Bronchial epithelial cell (primary cell): ENCODE measurements at regions not wholly inside any gene's neighbourhood (a gene's known extent, or its start where the extent isn't known, plus 50 kb on each side); places are given as distances from the start of the nearest gene placed in this dataset.

ENCODE experiments used
- DNase-seq: peaks from one replicate; pipeline ENCODE4 v3.0.0-alpha.2; 2010; ENCODE audit warnings: low read depth
- FAIRE-seq: peaks from 2 replicates; lab custom pipeline; 2011; peaks lifted over from hg19 to GRCh38; lab: Jason Lieb, UNC
- H3K27me3 ChIP-seq: 2 replicates; pipeline ENCODE4 v1.5.1; 2011; ENCODE audit warnings: low read length; ENCODE audit not compliant: control insufficient read depth, insufficient read depth
- H3K36me3 ChIP-seq: 2 replicates; pipeline ENCODE4 v1.5.1; 2011; ENCODE audit warnings: low read length; ENCODE audit not compliant: control insufficient read depth, insufficient read depth
- H3K4me3 ChIP-seq: 2 replicates; pipeline ENCODE4 v1.5.1; 2011; ENCODE audit warnings: mild to moderate bottlenecking, low read depth, low read length, control low read depth
- TF ChIP-seq, protein P1 (sequence below): IDR thresholded peaks from 2 replicates; pipeline ENCODE4 v1.5.1; 2011; ENCODE audit warnings: mild to moderate bottlenecking, moderate library complexity, low read length, control low read depth, inconsistent platforms; ENCODE audit not compliant: insufficient read depth, severe bottlenecking

DNA sequence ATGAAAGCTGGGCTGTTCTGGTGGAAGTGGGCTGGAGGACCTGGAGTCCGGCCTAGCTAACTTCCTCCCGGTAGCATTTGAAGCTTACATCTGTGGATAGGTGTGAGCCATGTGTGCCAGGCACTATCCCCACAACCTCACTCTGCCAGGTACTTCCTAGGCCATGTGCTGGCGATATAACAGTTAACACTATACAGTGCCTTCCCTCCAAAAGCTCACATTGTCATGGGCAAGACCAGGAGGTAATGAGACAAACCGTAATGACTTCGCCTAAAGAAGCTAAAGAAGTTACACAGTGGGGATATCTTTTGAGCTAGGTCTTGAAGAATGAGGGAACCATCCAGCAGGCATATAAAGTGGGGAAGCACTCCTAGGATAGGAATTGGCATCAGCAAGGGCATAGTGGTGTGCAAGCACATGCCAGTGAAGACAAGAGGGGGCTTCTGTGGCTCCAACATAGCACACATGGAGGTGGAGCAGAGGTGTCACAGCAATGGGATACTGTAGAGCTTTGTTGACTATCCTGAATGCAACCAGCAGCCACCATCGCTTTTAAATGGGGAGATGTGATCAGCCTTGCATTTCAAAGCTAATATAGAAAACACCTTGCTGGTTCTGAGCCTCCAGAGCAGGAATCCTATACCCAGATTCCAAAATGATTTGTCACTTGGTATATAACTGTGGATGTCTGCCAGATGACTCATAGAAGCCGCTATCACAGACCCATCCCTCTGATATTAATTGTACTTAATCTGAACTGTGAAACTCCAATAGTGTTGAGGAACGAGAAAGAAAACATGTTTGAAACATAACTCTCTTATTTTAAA, 466.3 kb downstream of the LMO4 start:
- H3K27me3 ChIP-seq: no peaks in the 10 kb centered on the region
- FAIRE-seq: no peak
- TF ChIP-seq, protein P1, sequence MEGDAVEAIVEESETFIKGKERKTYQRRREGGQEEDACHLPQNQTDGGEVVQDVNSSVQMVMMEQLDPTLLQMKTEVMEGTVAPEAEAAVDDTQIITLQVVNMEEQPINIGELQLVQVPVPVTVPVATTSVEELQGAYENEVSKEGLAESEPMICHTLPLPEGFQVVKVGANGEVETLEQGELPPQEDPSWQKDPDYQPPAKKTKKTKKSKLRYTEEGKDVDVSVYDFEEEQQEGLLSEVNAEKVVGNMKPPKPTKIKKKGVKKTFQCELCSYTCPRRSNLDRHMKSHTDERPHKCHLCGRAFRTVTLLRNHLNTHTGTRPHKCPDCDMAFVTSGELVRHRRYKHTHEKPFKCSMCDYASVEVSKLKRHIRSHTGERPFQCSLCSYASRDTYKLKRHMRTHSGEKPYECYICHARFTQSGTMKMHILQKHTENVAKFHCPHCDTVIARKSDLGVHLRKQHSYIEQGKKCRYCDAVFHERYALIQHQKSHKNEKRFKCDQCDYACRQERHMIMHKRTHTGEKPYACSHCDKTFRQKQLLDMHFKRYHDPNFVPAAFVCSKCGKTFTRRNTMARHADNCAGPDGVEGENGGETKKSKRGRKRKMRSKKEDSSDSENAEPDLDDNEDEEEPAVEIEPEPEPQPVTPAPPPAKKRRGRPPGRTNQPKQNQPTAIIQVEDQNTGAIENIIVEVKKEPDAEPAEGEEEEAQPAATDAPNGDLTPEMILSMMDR: no peak
- no peaks in the 10 kb centered on the region for H3K36me3 ChIP-seq
- peak; percentile 91 for DNase-seq
- H3K4me3 ChIP-seq: no peak overlapping the region

DNA sequence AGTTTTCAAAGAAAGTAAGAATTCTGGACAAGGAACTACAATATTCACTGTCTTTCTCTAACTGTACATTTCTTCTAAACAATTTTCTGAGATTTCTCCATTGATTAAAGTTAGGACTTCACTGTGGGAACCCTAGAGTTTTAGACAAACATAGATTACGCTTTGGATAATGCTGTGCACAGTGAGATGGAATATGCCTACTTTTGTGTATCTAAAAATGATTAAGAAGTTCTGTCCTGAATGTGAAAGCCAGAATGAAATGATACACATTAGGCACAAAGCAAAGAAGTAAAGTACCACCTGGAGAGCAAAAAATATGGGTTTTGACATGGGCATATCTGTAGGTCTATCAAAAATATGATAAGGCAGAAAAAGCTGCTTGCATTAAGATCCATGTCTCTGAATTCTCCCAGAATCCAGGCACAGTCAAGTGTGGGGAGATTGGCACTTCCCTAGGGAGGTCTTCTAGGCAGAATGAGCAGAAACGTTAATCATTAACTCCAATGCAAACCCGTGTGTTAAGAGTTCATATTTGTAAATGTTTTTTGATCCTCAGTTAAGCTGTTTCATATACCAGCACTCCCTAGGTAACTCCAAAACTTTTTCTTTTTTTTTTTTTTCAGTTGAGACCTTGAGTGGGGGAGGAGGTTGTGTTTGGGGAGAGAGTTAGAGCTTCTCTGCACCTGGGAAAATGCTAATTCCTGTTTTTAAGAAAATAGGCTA, 467.1 kb downstream of the LMO4 start:
- no peak overlapping the region for H3K4me3 ChIP-seq
- TF ChIP-seq, protein P1: no peak
- no peak for FAIRE-seq
- no peak for DNase-seq
- no peaks in the 10 kb centered on the region for H3K27me3 ChIP-seq
- no peaks in the 10 kb centered on the region for H3K36me3 ChIP-seq

DNA sequence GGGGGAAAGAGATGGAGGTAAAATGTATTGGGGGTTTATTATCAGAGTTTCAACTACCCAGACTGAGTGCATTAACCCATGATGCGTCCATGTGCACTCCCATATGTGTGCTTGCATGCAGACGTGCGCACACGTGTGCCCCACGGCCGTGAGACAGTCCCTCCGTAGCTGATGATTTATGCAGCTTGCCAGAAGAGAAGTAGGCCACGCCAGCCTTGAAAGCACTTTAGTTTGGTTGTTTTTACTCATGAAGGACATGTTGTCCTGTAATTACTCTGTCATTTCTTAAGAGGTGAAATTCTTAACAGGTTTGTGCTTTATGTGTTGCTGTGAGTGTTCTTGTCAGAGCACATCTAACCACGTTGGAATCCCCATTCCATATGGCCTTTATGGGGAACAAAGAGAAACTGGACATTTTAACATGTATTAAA, 467.8 kb downstream of the LMO4 start:
- TF ChIP-seq, protein P1: no peak
- H3K27me3 ChIP-seq: no peaks in the 10 kb centered on the region
- FAIRE-seq: no peak
- no peak overlapping the region for H3K4me3 ChIP-seq
- no peaks in the 10 kb centered on the region for H3K36me3 ChIP-seq
- DNase-seq: peak; percentile 5

DNA sequence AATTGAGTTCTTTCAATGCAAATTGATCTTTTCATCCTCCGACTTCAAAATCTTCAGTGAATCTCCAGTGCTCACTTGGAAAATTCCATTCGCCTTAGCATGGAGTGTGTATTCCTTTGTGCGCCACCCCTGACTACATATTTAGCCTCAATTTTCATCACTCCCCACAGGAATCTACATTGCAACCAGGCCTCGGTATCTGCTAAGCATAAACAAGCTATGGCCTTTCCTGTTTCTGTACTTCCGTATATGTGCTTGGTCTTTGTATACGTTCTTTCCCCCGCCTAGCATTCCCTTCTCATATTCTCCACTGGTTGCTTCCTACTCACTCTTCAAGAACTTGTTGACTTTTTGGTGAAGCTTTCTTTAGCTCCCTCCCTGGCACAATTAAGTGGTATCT, 470.8 kb downstream of the LMO4 start:
- H3K36me3 ChIP-seq: no peaks in the 10 kb centered on the region
- FAIRE-seq (no peak), DNase-seq (no peak)
- TF ChIP-seq, protein P1: no peak
- H3K4me3 ChIP-seq: no peak overlapping the region
- no peaks in the 10 kb centered on the region for H3K27me3 ChIP-seq

DNA sequence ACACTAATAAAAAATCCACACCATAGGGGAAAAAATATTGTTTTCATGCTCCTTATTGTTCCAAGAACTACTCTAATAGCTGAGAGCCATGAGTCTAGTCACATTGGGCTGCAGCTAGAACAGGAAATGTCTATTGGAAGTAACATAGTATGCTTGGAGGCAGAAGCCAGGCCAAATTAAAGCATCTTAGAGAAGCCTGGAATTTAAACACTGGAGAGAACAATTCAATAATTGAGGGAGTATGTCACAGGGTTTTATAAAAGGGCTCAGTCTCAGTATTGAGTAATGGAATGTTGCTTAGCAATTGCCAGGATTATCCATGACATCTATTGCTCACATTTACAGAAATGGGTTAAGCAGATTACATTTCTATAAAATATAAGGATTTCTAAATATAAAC, 471.3 kb downstream of the LMO4 start:
- TF ChIP-seq, protein P1: no peak
- DNase-seq (no peak), FAIRE-seq (no peak)
- H3K36me3 ChIP-seq: no peaks in the 10 kb centered on the region
- no peaks in the 10 kb centered on the region for H3K27me3 ChIP-seq
- no peak overlapping the region for H3K4me3 ChIP-seq
